H1 (cell line): ENCODE measurements at regions not wholly inside any gene's neighbourhood (a gene's known extent, or its start where the extent isn't known, plus 50 kb on each side); places are given as distances from the start of the nearest gene placed in this dataset.

Experiments used
- TF ChIP-seq, protein P1 (sequence below): fragments of 300-600 bp; sonication (generic); IDR thresholded peaks from 2 replicates; pipeline ENCODE4 v1.7.1; 2012; ENCODE audit warnings: low read length, moderate library complexity, mild to moderate bottlenecking, inconsistent platforms; ENCODE audit not compliant: insufficient replicate concordance

DNA sequence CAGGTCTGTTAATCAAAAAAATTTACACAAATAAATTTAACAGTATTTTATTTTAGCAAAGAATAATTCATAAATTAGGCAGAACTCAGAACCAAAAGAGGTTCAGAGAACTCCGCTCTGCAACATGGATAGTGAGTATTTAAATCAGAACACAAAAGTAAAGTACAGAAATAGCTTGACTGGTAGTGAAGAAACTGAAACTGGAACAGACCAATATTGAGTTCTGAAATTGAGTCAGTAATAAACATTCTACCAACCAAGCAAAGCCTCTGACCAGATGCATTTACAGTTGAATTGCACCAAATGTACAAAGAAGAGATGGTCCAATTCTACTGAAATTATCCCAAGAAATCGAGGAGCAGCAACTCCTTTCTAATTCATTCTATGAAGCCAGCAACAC, 1542.8 kb downstream of the EFNA5 start (continued):
- TF ChIP-seq, protein P1, sequence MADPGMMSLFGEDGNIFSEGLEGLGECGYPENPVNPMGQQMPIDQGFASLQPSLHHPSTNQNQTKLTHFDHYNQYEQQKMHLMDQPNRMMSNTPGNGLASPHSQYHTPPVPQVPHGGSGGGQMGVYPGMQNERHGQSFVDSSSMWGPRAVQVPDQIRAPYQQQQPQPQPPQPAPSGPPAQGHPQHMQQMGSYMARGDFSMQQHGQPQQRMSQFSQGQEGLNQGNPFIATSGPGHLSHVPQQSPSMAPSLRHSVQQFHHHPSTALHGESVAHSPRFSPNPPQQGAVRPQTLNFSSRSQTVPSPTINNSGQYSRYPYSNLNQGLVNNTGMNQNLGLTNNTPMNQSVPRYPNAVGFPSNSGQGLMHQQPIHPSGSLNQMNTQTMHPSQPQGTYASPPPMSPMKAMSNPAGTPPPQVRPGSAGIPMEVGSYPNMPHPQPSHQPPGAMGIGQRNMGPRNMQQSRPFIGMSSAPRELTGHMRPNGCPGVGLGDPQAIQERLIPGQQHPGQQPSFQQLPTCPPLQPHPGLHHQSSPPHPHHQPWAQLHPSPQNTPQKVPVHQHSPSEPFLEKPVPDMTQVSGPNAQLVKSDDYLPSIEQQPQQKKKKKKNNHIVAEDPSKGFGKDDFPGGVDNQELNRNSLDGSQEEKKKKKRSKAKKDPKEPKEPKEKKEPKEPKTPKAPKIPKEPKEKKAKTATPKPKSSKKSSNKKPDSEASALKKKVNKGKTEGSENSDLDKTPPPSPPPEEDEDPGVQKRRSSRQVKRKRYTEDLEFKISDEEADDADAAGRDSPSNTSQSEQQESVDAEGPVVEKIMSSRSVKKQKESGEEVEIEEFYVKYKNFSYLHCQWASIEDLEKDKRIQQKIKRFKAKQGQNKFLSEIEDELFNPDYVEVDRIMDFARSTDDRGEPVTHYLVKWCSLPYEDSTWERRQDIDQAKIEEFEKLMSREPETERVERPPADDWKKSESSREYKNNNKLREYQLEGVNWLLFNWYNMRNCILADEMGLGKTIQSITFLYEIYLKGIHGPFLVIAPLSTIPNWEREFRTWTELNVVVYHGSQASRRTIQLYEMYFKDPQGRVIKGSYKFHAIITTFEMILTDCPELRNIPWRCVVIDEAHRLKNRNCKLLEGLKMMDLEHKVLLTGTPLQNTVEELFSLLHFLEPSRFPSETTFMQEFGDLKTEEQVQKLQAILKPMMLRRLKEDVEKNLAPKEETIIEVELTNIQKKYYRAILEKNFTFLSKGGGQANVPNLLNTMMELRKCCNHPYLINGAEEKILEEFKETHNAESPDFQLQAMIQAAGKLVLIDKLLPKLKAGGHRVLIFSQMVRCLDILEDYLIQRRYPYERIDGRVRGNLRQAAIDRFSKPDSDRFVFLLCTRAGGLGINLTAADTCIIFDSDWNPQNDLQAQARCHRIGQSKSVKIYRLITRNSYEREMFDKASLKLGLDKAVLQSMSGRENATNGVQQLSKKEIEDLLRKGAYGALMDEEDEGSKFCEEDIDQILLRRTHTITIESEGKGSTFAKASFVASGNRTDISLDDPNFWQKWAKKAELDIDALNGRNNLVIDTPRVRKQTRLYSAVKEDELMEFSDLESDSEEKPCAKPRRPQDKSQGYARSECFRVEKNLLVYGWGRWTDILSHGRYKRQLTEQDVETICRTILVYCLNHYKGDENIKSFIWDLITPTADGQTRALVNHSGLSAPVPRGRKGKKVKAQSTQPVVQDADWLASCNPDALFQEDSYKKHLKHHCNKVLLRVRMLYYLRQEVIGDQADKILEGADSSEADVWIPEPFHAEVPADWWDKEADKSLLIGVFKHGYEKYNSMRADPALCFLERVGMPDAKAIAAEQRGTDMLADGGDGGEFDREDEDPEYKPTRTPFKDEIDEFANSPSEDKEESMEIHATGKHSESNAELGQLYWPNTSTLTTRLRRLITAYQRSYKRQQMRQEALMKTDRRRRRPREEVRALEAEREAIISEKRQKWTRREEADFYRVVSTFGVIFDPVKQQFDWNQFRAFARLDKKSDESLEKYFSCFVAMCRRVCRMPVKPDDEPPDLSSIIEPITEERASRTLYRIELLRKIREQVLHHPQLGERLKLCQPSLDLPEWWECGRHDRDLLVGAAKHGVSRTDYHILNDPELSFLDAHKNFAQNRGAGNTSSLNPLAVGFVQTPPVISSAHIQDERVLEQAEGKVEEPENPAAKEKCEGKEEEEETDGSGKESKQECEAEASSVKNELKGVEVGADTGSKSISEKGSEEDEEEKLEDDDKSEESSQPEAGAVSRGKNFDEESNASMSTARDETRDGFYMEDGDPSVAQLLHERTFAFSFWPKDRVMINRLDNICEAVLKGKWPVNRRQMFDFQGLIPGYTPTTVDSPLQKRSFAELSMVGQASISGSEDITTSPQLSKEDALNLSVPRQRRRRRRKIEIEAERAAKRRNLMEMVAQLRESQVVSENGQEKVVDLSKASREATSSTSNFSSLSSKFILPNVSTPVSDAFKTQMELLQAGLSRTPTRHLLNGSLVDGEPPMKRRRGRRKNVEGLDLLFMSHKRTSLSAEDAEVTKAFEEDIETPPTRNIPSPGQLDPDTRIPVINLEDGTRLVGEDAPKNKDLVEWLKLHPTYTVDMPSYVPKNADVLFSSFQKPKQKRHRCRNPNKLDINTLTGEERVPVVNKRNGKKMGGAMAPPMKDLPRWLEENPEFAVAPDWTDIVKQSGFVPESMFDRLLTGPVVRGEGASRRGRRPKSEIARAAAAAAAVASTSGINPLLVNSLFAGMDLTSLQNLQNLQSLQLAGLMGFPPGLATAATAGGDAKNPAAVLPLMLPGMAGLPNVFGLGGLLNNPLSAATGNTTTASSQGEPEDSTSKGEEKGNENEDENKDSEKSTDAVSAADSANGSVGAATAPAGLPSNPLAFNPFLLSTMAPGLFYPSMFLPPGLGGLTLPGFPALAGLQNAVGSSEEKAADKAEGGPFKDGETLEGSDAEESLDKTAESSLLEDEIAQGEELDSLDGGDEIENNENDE, result no peak
